GM23248 (cell line): ENCODE measurements at regions not wholly inside any gene's neighbourhood (a gene's known extent, or its start where the extent isn't known, plus 50 kb on each side); places are given as distances from the start of the nearest gene placed in this dataset.
A peak's percentile ranks its signal among the peaks of the same experiment; 100 is the strongest.

Experiments
- DNase-seq: peaks from one replicate; pipeline ENCODE4 v3.0.0-alpha.2; 2015
- H2AFZ ChIP-seq: fragments of 200-600 bp; sonication (generic); 2 replicates; pipeline ENCODE4 v1.6.1; 2016; ENCODE audit warnings: antibody characterized with exemption
- H3F3A ChIP-seq: fragments of 200-600 bp; sonication (generic); 2 replicates; pipeline ENCODE4 v1.6.1; 2016; ENCODE audit warnings: mild to moderate bottlenecking, antibody characterized with exemption, mixed run types; ENCODE audit not compliant: insufficient read depth
- H3K27ac ChIP-seq: fragments of 200-600 bp; sonication (generic); 2 replicates; pipeline ENCODE4 v1.5.1; 2016; ENCODE audit warnings: mild to moderate bottlenecking
- H3K27me3 ChIP-seq: fragments of 200-600 bp; sonication (generic); replicated peaks from 2 replicates; pipeline ENCODE4 v1.6.1; 2016; ENCODE audit warnings: mild to moderate bottlenecking; ENCODE audit not compliant: insufficient read depth
- H3K36me3 ChIP-seq: fragments of 200-600 bp; sonication (generic); 2 replicates; pipeline ENCODE4 v1.6.1; 2016; ENCODE audit warnings: low read depth, mild to moderate bottlenecking
- H3K4me1 ChIP-seq: fragments of 200-600 bp; sonication (generic); 2 replicates; pipeline ENCODE4 v1.6.1; 2016; ENCODE audit warnings: mild to moderate bottlenecking; ENCODE audit not compliant: insufficient read depth
- H3K4me2 ChIP-seq: fragments of 200-600 bp; sonication (generic); one replicate; pipeline ENCODE4 v1.6.1; 2016; ENCODE audit warnings: mild to moderate bottlenecking; ENCODE audit not compliant: unreplicated experiment
- H3K4me3 ChIP-seq: fragments of 200-600 bp; sonication (generic); 2 replicates; pipeline ENCODE4 v1.5.1; 2016; ENCODE audit warnings: mild to moderate bottlenecking
- H3K79me2 ChIP-seq: fragments of 200-600 bp; sonication (generic); 2 replicates; pipeline ENCODE4 v1.6.1; 2016; ENCODE audit warnings: mild to moderate bottlenecking; ENCODE audit not compliant: insufficient read depth
- H3K9ac ChIP-seq: fragments of 200-600 bp; sonication (generic); 2 replicates; pipeline ENCODE4 v1.6.1; 2016; ENCODE audit warnings: mild to moderate bottlenecking
- H3K9me2 ChIP-seq: fragments of 200-600 bp; sonication (generic); 2 replicates; pipeline ENCODE4 v1.6.1; 2016; ENCODE audit warnings: mixed run types, mild to moderate bottlenecking, moderate library complexity; ENCODE audit not compliant: insufficient read depth
- H3K9me3 ChIP-seq: fragments of 200-600 bp; sonication (generic); one replicate; pipeline ENCODE4 v1.6.1; 2017; ENCODE audit warnings: low read depth
- H4K20me1 ChIP-seq: fragments of 200-600 bp; sonication (generic); 2 replicates; pipeline ENCODE4 v1.6.0; 2016; ENCODE audit not compliant: insufficient read depth
- EZH2 ChIP-seq: fragments of 200-600 bp; sonication (generic); IDR thresholded peaks from 2 replicates; pipeline ENCODE4 v1.6.1; 2018; ENCODE audit warnings: antibody characterized with exemption, mild to moderate bottlenecking; ENCODE audit not compliant: insufficient read depth, poor library complexity, severe bottlenecking
- EZH2phosphoT487 ChIP-seq: fragments of 200-600 bp; sonication (generic); IDR thresholded peaks from 2 replicates; pipeline ENCODE4 v1.6.1; 2018; ENCODE audit warnings: antibody characterized with exemption, moderate library complexity, mild to moderate bottlenecking, low read depth; ENCODE audit not compliant: insufficient read depth
- WGBS, 2 experiments: methylation state at CpG; one replicate each; pipeline ENCODE4 v1.1.6; 2015 to 2017; ENCODE audit warnings: low lambda C conversion rate in 2 of 2, low coverage in 1 of 2; ENCODE audit errors: missing lambda C conversion rate in 2 of 2; 5-methylcytosine and 5-hydroxymethylcytosine counted together
- in situ Hi-C: fragments of 300-500 bp; cut with MboI; formaldehyde crosslinking; loops from 2 replicates; pipeline ENCODE4 v1.15.0; 2020

- peaks cover 66% of the 10 kb centered on the region for H3K27me3 ChIP-seq
- in situ Hi-C loops: no loop called here
- no peak overlapping the region for H3K4me2 ChIP-seq
- no peak overlapping the region for H3K27ac ChIP-seq
- H4K20me1 ChIP-seq: no peaks in the 10 kb centered on the region
- no peaks in the 10 kb centered on the region for H3K9me2 ChIP-seq
- 34 to 48% methylated on average over 4 of the region's 4 CpGs for WGBS, 2 experiments
- H3K9me3 ChIP-seq: no peaks in the 10 kb centered on the region
- H3K4me1 ChIP-seq: no peaks in the 10 kb centered on the region
- H3K79me2 ChIP-seq: no peaks in the 10 kb centered on the region
- H3K9ac ChIP-seq: no peak overlapping the region
- no peaks in the 10 kb centered on the region for H3F3A ChIP-seq
- no peak overlapping the region for H2AFZ ChIP-seq
- no peaks in the 10 kb centered on the region for H3K36me3 ChIP-seq
- H3K4me3 ChIP-seq: no peak overlapping the region
- TF ChIP-seq EZH2phosphoT487 (no peak), EZH2 (no peak)
- DNase-seq: no peak
Measured at GRCh38 chr11:57124917-57125316, 56.8 kb upstream of the LRRC55 start.

GRCh38 chr11:57126766-57127400, 54.9 kb upstream of the LRRC55 start:
- no peaks in the 10 kb centered on the region for H4K20me1 ChIP-seq
- no peaks in the 10 kb centered on the region for H3F3A ChIP-seq
- no peak for DNase-seq
- H3K79me2 ChIP-seq: no peaks in the 10 kb centered on the region
- no peak overlapping the region for H3K27ac ChIP-seq
- H3K9me3 ChIP-seq: no peaks in the 10 kb centered on the region
- H3K36me3 ChIP-seq: no peaks in the 10 kb centered on the region
- 38 to 41% methylated on average over 3 of the region's 3 CpGs for WGBS, 2 experiments
- peaks cover 57% of the 10 kb centered on the region for H3K27me3 ChIP-seq
- no peak overlapping the region for H2AFZ ChIP-seq
- no peak for TF ChIP-seq EZH2
- TF ChIP-seq EZH2phosphoT487: no peak
- no peak overlapping the region for H3K9ac ChIP-seq
- in situ Hi-C loops: no loop called here
- no peaks in the 10 kb centered on the region for H3K4me1 ChIP-seq
- H3K4me3 ChIP-seq: no peak overlapping the region
- H3K9me2 ChIP-seq: no peaks in the 10 kb centered on the region
- no peak overlapping the region for H3K4me2 ChIP-seq

- peaks cover 51% of the 10 kb centered on the region for H3K27me3 ChIP-seq
- no peaks in the 10 kb centered on the region for H3K36me3 ChIP-seq
- H3K4me2 ChIP-seq: no peak overlapping the region
- no peak overlapping the region for H2AFZ ChIP-seq
- H3F3A ChIP-seq: no peaks in the 10 kb centered on the region
- H3K4me1 ChIP-seq: no peaks in the 10 kb centered on the region
- in situ Hi-C loops: loop anchor here (10.0 kb wide), 1 partner anchor 114 kb away; no protein-coding TSS in a partner anchor
- no peak overlapping the region for H3K4me3 ChIP-seq
- H3K79me2 ChIP-seq: no peaks in the 10 kb centered on the region
- no peaks in the 10 kb centered on the region for H4K20me1 ChIP-seq
- H3K9ac ChIP-seq: no peak overlapping the region
- 53% methylated on average over 8 of the region's 8 CpGs for WGBS, 2 experiments
- no peak overlapping the region for H3K27ac ChIP-seq
- H3K9me2 ChIP-seq: no peaks in the 10 kb centered on the region
- H3K9me3 ChIP-seq: no peaks in the 10 kb centered on the region
- TF ChIP-seq EZH2phosphoT487 (no peak), EZH2 (no peak)
- peak; percentile 55 for DNase-seq
Measured at GRCh38 chr11:57131080-57131790, 50.5 kb upstream of the LRRC55 start.
